H1 (cell line): ENCODE measurements at regions not wholly inside any gene's neighbourhood (a gene's known extent, or its start where the extent isn't known, plus 50 kb on each side); places are given as distances from the start of the nearest gene placed in this dataset.

Experiments used
- MAX ChIP-seq: IDR thresholded peaks from 2 replicates; pipeline ENCODE4 v1.6.1; 2012; ENCODE audit warnings: inconsistent platforms
- SIRT6 ChIP-seq: IDR thresholded peaks from one replicate; pipeline ENCODE4 v1.7.1; 2012; ENCODE audit warnings: low read length, inconsistent platforms
- SRF ChIP-seq: IDR thresholded peaks from 2 replicates; pipeline ENCODE4 v1.6.1; 2011; ENCODE audit warnings: mild to moderate bottlenecking, low read depth, low read length, moderate library complexity
- ZNF274 ChIP-seq: IDR thresholded peaks from 2 replicates; pipeline ENCODE4 v1.7.0; 2012; ENCODE audit warnings: low read length, borderline replicate concordance; ENCODE audit errors: extremely low read depth

- TF ChIP-seq MAX (no peak), SRF (no peak), ZNF274 (no peak), SIRT6 (no peak)
These were observed 272.3 kb upstream of the ROBO1 start (continued) for GRCh38 chr3:80040067-80040466.
